CD4-positive, CD25-positive, alpha-beta regulatory T cell (primary cell): ENCODE measurements at regions not wholly inside any gene's neighbourhood (a gene's known extent, or its start where the extent isn't known, plus 50 kb on each side); places are given as distances from the start of the nearest gene placed in this dataset.
"Not testable (repeated sequence)": the region's sequence is repeated elsewhere in the genome, so short reads cannot be mapped to it uniquely, and the experiment has no call there.

Experiments
- ATAC-seq, 2 donors: fragments of 150-1000 bp; cut with Tn5 transposase; one replicate each; pipeline ENCODE4 v1.10.0; 2021; ENCODE audit warnings: low read depth in 2 of 2, moderate number of reproducible peaks in 2 of 2, moderate library complexity in 1 of 2
- DNase-seq, 3 donors: peaks; one replicate each; pipeline versions ENCODE4 v3.0.0 to v3.0.0-alpha.2; 2012 to 2022; ENCODE audit warnings: mixed read lengths in 1 of 3
- H3K27ac ChIP-seq: one replicate; pipeline ENCODE4 v1.7.0; 2013; ENCODE audit warnings: mild to moderate bottlenecking, low read length; ENCODE audit not compliant: insufficient read depth, poor library complexity, severe bottlenecking
- H3K27me3 ChIP-seq: one replicate; pipeline ENCODE4 v1.7.0; 2013; ENCODE audit warnings: low read length; ENCODE audit not compliant: control insufficient read depth, insufficient read depth
- H3K36me3 ChIP-seq: one replicate; pipeline ENCODE4 v1.7.0; 2013; ENCODE audit warnings: mild to moderate bottlenecking, low read length, moderate library complexity; ENCODE audit not compliant: control insufficient read depth, insufficient read depth
- H3K4me1 ChIP-seq: 2 replicates; pipeline ENCODE4 v1.7.0; 2013; ENCODE audit warnings: mild to moderate bottlenecking, low read length; ENCODE audit not compliant: insufficient read depth, control insufficient read depth, poor library complexity, severe bottlenecking
- H3K4me3 ChIP-seq: one replicate; pipeline ENCODE4 v1.7.0; 2013; ENCODE audit warnings: low read depth, mild to moderate bottlenecking, low read length, moderate library complexity
- H3K9me3 ChIP-seq, 2 experiments: 1 replicate in 1 of 2; 2 replicates in 1 of 2; pipeline ENCODE4 v1.7.0; 2013; ENCODE audit warnings: low read length in 2 of 2, mild to moderate bottlenecking in 1 of 2, moderate library complexity in 1 of 2; ENCODE audit not compliant: control insufficient read depth in 2 of 2
- H3K27ac Mint-ChIP-seq, 3 donors: one replicate each; pipeline ENCODE4 v1.8.0; 2020 to 2022; ENCODE audit warnings: mild to moderate bottlenecking in 3 of 3, mixed read lengths in 3 of 3, moderate library complexity in 2 of 3
- H3K27me3 Mint-ChIP-seq: one replicate; pipeline ENCODE4 v1.8.0; 2022; ENCODE audit warnings: mild to moderate bottlenecking, mixed read lengths
- H3K36me3 Mint-ChIP-seq: one replicate; pipeline ENCODE4 v1.8.0; 2020; ENCODE audit warnings: mixed read lengths
- H3K4me1 Mint-ChIP-seq, 4 donors: one replicate each; pipeline ENCODE4 v1.8.0; 2020 to 2022; ENCODE audit warnings: mixed read lengths in 4 of 4, mild to moderate bottlenecking in 1 of 4
- H3K4me3 Mint-ChIP-seq, 4 donors: one replicate each; pipeline ENCODE4 v1.8.0; 2020 to 2022; ENCODE audit warnings: mild to moderate bottlenecking in 4 of 4, mixed read lengths in 4 of 4, moderate library complexity in 3 of 4
- H3K9me3 Mint-ChIP-seq, 7 donors: one replicate each; pipeline ENCODE4 v1.8.0; 2020 to 2022; ENCODE audit warnings: mixed read lengths in 7 of 7, mild to moderate bottlenecking in 3 of 7, moderate library complexity in 2 of 7

DNA sequence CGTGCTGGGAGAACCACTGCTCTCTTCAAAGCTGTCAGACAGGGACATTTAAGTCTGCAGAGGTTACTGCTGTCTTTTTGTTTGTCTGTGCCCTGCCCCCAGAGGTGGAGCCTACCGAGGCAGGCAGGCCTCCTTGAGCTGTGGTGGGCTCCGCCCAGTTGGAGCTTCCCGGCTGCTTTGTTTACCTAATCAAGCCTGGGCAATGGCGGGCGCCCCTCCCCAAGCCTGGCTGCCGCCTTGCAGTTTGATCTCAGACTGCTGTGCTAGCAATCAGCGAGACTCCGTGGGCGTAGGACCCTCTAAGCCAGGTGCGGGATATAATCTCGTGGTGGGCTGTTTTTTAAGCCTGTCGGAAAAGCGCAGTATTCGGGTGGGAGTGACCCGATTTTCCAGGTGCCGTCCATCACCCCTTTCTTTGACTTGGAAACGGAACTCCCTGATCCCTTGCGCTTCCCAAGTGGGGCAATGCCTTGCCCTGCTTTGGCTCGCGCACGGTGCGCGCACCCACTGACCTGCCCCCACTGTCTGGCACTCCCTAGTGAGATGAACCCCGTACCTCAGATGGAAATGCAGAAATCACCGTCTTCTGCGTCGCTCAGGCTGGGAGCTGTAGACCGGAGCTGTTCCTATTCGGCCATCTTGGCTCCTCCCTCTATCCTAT lies 617.0 kb downstream of the ADCYAP1 start:
- DNase-seq, H3K4me1 Mint-ChIP-seq, H3K27ac ChIP-seq, H3K9me3 ChIP-seq, ATAC-seq, H3K4me3 ChIP-seq, H3K36me3 ChIP-seq, H3K27ac Mint-ChIP-seq, H3K4me3 Mint-ChIP-seq, H3K4me1 ChIP-seq, H3K36me3 Mint-ChIP-seq, H3K27me3 ChIP-seq, H3K27me3 Mint-ChIP-seq, H3K9me3 Mint-ChIP-seq: not testable (repeated sequence)

DNA sequence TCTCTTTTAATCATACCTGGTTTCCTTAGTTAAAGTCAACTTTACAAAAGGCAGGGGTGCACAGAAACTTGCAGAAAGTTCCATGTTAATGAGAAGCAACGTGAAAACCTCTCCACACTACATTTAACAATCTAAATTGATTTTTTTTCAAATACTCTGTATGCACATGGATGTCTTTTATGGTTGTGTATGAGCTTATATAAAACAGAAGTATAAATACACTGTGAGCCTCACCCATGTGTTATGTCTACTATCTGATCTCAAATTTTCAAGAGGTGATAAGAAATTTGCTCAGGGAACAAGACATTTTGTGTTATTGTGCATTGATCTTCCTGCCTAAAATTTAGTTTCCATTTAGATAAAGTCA lies 617.6 kb downstream of the ADCYAP1 start:
- Histone ChIP-seq H3K27me3 (no peaks in the 10 kb centered on the region), H3K9me3 (no peaks in the 10 kb centered on the region), H3K4me1 (no peaks in the 10 kb centered on the region), H3K27ac (no peak overlapping the region), H3K4me3 (no peak overlapping the region), H3K36me3 (no peaks in the 10 kb centered on the region)
- Mint-ChIP-seq H3K9me3 (peaks cover 0 to 5% (median 0%) of the 10 kb centered on the region in 7 donors), H3K4me3 (no peak overlapping the region), H3K27me3 (no peaks in the 10 kb centered on the region), H3K27ac (no peak overlapping the region), H3K36me3 (no peaks in the 10 kb centered on the region), H3K4me1 (no peaks in the 10 kb centered on the region)
- ATAC-seq (no peak), DNase-seq (no peak)

- H3K9me3 Mint-ChIP-seq = peaks cover 0 to 8% (median 3%) of the 10 kb centered on the region in 7 donors
- H3K4me3 Mint-ChIP-seq = no peak overlapping the region
These were observed 622.3 kb downstream of the ADCYAP1 start for GRCh38 chr18:1526991-1527390.

DNA sequence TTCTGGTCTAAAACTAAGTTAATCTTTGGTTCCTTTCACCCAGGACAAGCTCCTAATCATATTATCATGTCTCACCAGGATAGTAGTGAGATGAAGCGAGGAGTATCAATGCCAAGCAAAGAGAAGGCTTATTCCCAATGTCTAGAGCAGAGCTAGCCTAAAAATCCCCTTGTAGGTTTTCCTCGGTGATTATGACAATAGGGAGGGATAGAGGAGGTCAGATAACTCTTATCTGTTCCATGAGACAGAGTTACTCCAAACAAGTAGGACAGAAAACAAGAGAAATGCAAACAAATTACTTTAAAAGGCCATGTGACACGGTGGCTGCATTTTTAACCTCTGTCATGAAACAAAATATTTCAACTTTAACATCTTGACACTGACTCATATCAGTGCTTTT lies 623.1 kb downstream of the ADCYAP1 start:
- DNase-seq (no peak), ATAC-seq (no peak)
- Histone ChIP-seq H3K36me3 (no peaks in the 10 kb centered on the region), H3K9me3 (no peaks in the 10 kb centered on the region), H3K27ac (no peak overlapping the region), H3K4me1 (no peaks in the 10 kb centered on the region), H3K27me3 (no peaks in the 10 kb centered on the region), H3K4me3 (no peak overlapping the region)
- H3K36me3 Mint-ChIP-seq = no peaks in the 10 kb centered on the region
- H3K4me1 Mint-ChIP-seq = no peaks in the 10 kb centered on the region
- H3K27me3 Mint-ChIP-seq = no peaks in the 10 kb centered on the region
- H3K9me3 Mint-ChIP-seq = peaks cover 0 to 8% (median 3%) of the 10 kb centered on the region in 7 donors
- no peak overlapping the region for H3K4me3 Mint-ChIP-seq
- H3K27ac Mint-ChIP-seq = no peak overlapping the region

More at GRCh38 chr18:1526991-1527390, 622.3 kb downstream of the ADCYAP1 start:
- ATAC-seq (no peak), DNase-seq (no peak)
- Mint-ChIP-seq H3K27ac (no peak overlapping the region), H3K27me3 (no peaks in the 10 kb centered on the region), H3K36me3 (no peaks in the 10 kb centered on the region), H3K4me1 (no peaks in the 10 kb centered on the region)
- Histone ChIP-seq H3K4me3 (no peak overlapping the region), H3K4me1 (no peaks in the 10 kb centered on the region), H3K27me3 (no peaks in the 10 kb centered on the region), H3K9me3 (no peaks in the 10 kb centered on the region), H3K27ac (no peak overlapping the region), H3K36me3 (no peaks in the 10 kb centered on the region)

DNA sequence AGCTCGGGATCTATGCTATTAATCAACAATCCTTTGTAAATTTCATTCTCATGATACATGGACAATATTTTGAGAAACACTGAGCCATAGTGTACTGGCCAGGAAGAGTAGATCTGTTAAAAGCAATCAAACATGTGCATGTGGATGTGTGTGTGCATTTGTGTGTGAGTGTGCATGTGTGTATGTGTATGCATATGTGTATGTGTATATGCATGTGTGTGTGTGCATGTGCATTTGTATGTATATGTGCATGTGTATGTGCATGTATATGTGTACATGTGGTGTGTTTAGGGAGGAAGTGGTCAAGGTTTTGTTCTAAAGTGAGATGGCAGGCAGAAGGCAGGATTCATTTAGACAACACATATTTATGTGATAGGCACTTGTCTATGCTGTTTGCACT lies 623.8 kb downstream of the ADCYAP1 start:
- Mint-ChIP-seq H3K9me3 (peaks cover 0 to 8% (median 3%) of the 10 kb centered on the region in 7 donors), H3K4me1 (no peaks in the 10 kb centered on the region), H3K27ac (no peak overlapping the region), H3K4me3 (no peak overlapping the region), H3K36me3 (no peaks in the 10 kb centered on the region), H3K27me3 (no peaks in the 10 kb centered on the region)
- Histone ChIP-seq H3K4me3 (no peak overlapping the region), H3K27ac (no peak overlapping the region), H3K4me1 (no peaks in the 10 kb centered on the region), H3K9me3 (no peaks in the 10 kb centered on the region), H3K27me3 (no peaks in the 10 kb centered on the region), H3K36me3 (no peaks in the 10 kb centered on the region)
- ATAC-seq (no peak), DNase-seq (no peak)

DNA sequence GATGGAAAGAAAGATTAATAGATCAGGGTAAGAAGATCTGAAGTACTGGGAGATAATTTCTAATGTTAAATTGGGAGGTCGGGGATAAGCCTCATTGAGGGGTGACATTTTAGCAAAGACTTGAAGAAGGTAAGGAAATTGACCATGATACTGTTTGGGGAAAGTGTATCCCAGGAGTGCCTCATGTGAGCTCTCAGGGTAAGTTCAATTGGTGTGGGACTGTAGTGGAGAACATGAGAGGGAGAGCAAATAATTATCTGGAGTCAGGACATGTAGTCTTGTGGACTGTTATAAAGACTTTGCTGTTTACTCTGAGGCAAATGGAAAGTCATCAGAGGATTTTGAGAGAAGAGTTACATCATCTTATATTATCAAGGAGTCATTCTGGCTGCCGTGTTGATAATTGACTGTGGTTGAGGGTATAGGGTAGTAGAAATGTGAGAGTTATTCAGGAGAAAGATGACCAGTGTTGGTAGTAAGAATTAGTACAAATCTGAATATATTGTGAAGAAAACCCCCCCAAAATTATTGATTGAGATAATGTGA lies 624.4 kb downstream of the ADCYAP1 start:
- Mint-ChIP-seq H3K27ac (no peak overlapping the region), H3K9me3 (peaks cover 0 to 8% (median 3%) of the 10 kb centered on the region in 7 donors), H3K4me3 (no peak overlapping the region), H3K27me3 (no peaks in the 10 kb centered on the region), H3K36me3 (no peaks in the 10 kb centered on the region), H3K4me1 (no peaks in the 10 kb centered on the region)
- Histone ChIP-seq H3K27me3 (no peaks in the 10 kb centered on the region), H3K36me3 (no peaks in the 10 kb centered on the region), H3K9me3 (no peaks in the 10 kb centered on the region), H3K27ac (no peak overlapping the region), H3K4me3 (no peak overlapping the region), H3K4me1 (no peaks in the 10 kb centered on the region)
- ATAC-seq (no peak), DNase-seq (no peak)

- H3K36me3 ChIP-seq = no peaks in the 10 kb centered on the region
These were observed 626.0 kb downstream of the ADCYAP1 start for GRCh38 chr18:1530650-1531049.

DNA sequence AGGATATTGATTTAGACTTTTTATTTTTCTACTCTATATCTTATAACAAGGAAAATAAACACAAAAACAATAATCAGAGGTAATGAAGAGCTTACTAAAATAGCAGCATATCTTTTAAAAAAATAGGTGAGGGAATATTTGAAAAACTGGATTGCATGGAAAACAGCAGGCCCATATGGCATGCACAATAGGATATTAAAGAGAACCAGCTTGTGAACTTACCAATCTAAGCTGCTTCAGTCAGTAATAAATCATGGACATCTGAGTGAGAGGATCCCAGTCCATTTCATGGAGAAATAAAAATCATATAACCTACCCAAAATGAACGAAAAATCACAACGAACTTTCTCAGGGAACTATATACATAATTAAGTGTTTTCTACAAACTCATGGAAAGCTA lies 634.6 kb downstream of the ADCYAP1 start:
- Mint-ChIP-seq H3K4me1 (no peaks in the 10 kb centered on the region), H3K9me3 (peaks cover 0 to 9% (median 3%) of the 10 kb centered on the region in 7 donors), H3K36me3 (no peaks in the 10 kb centered on the region), H3K27me3 (no peaks in the 10 kb centered on the region), H3K4me3 (no peak overlapping the region), H3K27ac (no peak overlapping the region)
- H3K27ac ChIP-seq = no peak overlapping the region
- DNase-seq (no peak), ATAC-seq (no peak)
- no peaks in the 10 kb centered on the region for H3K4me1 ChIP-seq
- no peaks in the 10 kb centered on the region for H3K27me3 ChIP-seq
- H3K4me3 ChIP-seq = no peak overlapping the region
- no peaks in the 10 kb centered on the region for H3K9me3 ChIP-seq
- H3K36me3 ChIP-seq = no peaks in the 10 kb centered on the region

More at GRCh38 chr18:1530650-1531049, 626.0 kb downstream of the ADCYAP1 start:
- no peaks in the 10 kb centered on the region for H3K9me3 ChIP-seq
- H3K4me3 ChIP-seq = no peak overlapping the region
- Mint-ChIP-seq H3K27me3 (no peaks in the 10 kb centered on the region), H3K36me3 (no peaks in the 10 kb centered on the region), H3K4me1 (no peaks in the 10 kb centered on the region), H3K27ac (no peak overlapping the region), H3K4me3 (no peak overlapping the region), H3K9me3 (peaks cover 0 to 8% (median 3%) of the 10 kb centered on the region in 7 donors)
- H3K27me3 ChIP-seq = no peaks in the 10 kb centered on the region
- no peak for ATAC-seq
- no peak overlapping the region for H3K27ac ChIP-seq
- no peaks in the 10 kb centered on the region for H3K4me1 ChIP-seq
- DNase-seq = no peak
